ENCODE measurements at regions not wholly inside any gene's neighbourhood (a gene's known extent, or its start where the extent isn't known, plus 50 kb on each side); places are given as distances from the start of the nearest gene placed in this dataset.

GRCh38 chr3:71958533-71958932, 173.6 kb upstream of the PROK2 start:
- Histone ChIP-seq H3K27ac (ENCODE audit: insufficient read depth, low read length, poor library complexity, severe bottlenecking) (no peak overlapping the region), H3K4me3 (ENCODE audit: insufficient read depth, low read depth, low read length, poor library complexity, severe bottlenecking) (no peak overlapping the region), H3K9me3 (ENCODE audit: control insufficient read depth, low read length) (no peaks in the 10 kb centered on the region), H3K4me1 (ENCODE audit: control insufficient read depth, insufficient read depth, low read length, poor library complexity, severe bottlenecking) (no peaks in the 10 kb centered on the region), H3K27me3 (replicated peaks; ENCODE audit: control insufficient read depth, insufficient read depth, low read length, poor library complexity, severe bottlenecking) (no peaks in the 10 kb centered on the region), H3K36me3 (ENCODE audit: control insufficient read depth, insufficient read depth, low read length) (no peaks in the 10 kb centered on the region)
- no peak for DNase-seq

DNA sequence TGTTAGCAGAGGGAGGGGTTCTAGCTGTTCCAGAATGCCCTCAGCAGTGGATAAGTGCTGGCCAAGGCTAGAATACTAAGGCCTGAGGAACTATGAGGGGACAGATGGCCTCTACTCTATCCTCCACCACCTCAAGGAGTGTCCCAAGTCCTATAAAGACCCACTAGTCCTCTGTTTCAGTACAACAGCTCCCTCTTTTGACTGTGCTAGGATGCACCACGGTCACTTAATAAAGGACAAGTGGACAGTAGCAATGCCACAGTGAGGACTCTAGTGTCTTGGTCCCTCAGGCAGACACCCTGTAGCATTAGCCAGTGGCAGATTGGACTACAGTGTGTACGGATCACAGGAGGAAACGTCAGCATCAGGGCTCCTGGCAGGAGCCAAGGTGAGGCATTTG, 171.8 kb upstream of the PROK2 start:
- H3K4me1 ChIP-seq (ENCODE audit: control insufficient read depth, insufficient read depth, low read length, poor library complexity, severe bottlenecking): no peaks in the 10 kb centered on the region
- no peaks in the 10 kb centered on the region for H3K9me3 ChIP-seq (ENCODE audit: control insufficient read depth, low read length)
- no peak for DNase-seq
- H3K36me3 ChIP-seq (ENCODE audit: control insufficient read depth, insufficient read depth, low read length): no peaks in the 10 kb centered on the region
- H3K27ac ChIP-seq (ENCODE audit: insufficient read depth, low read length, poor library complexity, severe bottlenecking): no peak overlapping the region
- no peaks in the 10 kb centered on the region for H3K27me3 ChIP-seq (replicated peaks; ENCODE audit: control insufficient read depth, insufficient read depth, low read length, poor library complexity, severe bottlenecking)
- H3K4me3 ChIP-seq (ENCODE audit: insufficient read depth, low read depth, low read length, poor library complexity, severe bottlenecking): no peak overlapping the region

DNA sequence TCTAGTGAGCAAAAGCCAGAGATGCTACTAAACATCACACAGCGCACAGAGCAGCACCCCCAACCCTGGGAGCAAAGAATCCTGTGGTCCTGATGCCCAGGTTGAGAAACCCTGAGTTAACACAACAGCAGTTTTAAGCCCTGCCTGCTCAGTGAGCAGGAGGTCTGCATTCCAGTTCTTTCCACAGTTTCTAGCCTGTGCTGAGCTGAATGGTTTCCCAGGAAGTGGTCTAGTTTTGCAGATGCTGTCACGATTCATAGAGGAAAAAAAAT, 171.1 kb upstream of the PROK2 start:
- Histone ChIP-seq H3K4me3 (ENCODE audit: insufficient read depth, low read depth, low read length, poor library complexity, severe bottlenecking) (no peak overlapping the region), H3K27ac (ENCODE audit: insufficient read depth, low read length, poor library complexity, severe bottlenecking) (no peak overlapping the region), H3K9me3 (ENCODE audit: control insufficient read depth, low read length) (no peaks in the 10 kb centered on the region), H3K36me3 (ENCODE audit: control insufficient read depth, insufficient read depth, low read length) (no peaks in the 10 kb centered on the region), H3K27me3 (replicated peaks; ENCODE audit: control insufficient read depth, insufficient read depth, low read length, poor library complexity, severe bottlenecking) (no peaks in the 10 kb centered on the region), H3K4me1 (ENCODE audit: control insufficient read depth, insufficient read depth, low read length, poor library complexity, severe bottlenecking) (no peaks in the 10 kb centered on the region)
- DNase-seq: no peak

- Histone ChIP-seq H3K4me1 (ENCODE audit: control insufficient read depth, insufficient read depth, low read length, poor library complexity, severe bottlenecking) (no peaks in the 10 kb centered on the region), H3K27ac (ENCODE audit: insufficient read depth, low read length, poor library complexity, severe bottlenecking) (no peak overlapping the region), H3K27me3 (replicated peaks; ENCODE audit: control insufficient read depth, insufficient read depth, low read length, poor library complexity, severe bottlenecking) (no peaks in the 10 kb centered on the region), H3K36me3 (ENCODE audit: control insufficient read depth, insufficient read depth, low read length) (no peaks in the 10 kb centered on the region), H3K9me3 (ENCODE audit: control insufficient read depth, low read length) (no peaks in the 10 kb centered on the region), H3K4me3 (ENCODE audit: insufficient read depth, low read depth, low read length, poor library complexity, severe bottlenecking) (no peak overlapping the region)
- no peak for DNase-seq
These were observed 170.5 kb upstream of the PROK2 start for GRCh38 chr3:71955240-71956068.

- no peak for DNase-seq
These were observed 166.9 kb upstream of the PROK2 start for GRCh38 chr3:71951842-71952241.

GRCh38 chr3:71951361-71951760, 166.4 kb upstream of the PROK2 start:
- Histone ChIP-seq H3K36me3 (ENCODE audit: control insufficient read depth, insufficient read depth, low read length) (no peaks in the 10 kb centered on the region), H3K4me1 (ENCODE audit: control insufficient read depth, insufficient read depth, low read length, poor library complexity, severe bottlenecking) (no peaks in the 10 kb centered on the region), H3K27ac (ENCODE audit: insufficient read depth, low read length, poor library complexity, severe bottlenecking) (no peak overlapping the region), H3K4me3 (ENCODE audit: insufficient read depth, low read depth, low read length, poor library complexity, severe bottlenecking) (no peak overlapping the region), H3K27me3 (replicated peaks; ENCODE audit: control insufficient read depth, insufficient read depth, low read length, poor library complexity, severe bottlenecking) (no peaks in the 10 kb centered on the region), H3K9me3 (ENCODE audit: control insufficient read depth, low read length) (no peaks in the 10 kb centered on the region)
- no peak for DNase-seq

More at GRCh38 chr3:71951842-71952241, 166.9 kb upstream of the PROK2 start:
- no peaks in the 10 kb centered on the region for H3K36me3 ChIP-seq (ENCODE audit: control insufficient read depth, insufficient read depth, low read length)
- no peaks in the 10 kb centered on the region for H3K27me3 ChIP-seq (replicated peaks; ENCODE audit: control insufficient read depth, insufficient read depth, low read length, poor library complexity, severe bottlenecking)
- no peaks in the 10 kb centered on the region for H3K4me1 ChIP-seq (ENCODE audit: control insufficient read depth, insufficient read depth, low read length, poor library complexity, severe bottlenecking)
- H3K27ac ChIP-seq (ENCODE audit: insufficient read depth, low read length, poor library complexity, severe bottlenecking): no peak overlapping the region
- no peaks in the 10 kb centered on the region for H3K9me3 ChIP-seq (ENCODE audit: control insufficient read depth, low read length)
- H3K4me3 ChIP-seq (ENCODE audit: insufficient read depth, low read depth, low read length, poor library complexity, severe bottlenecking): no peak overlapping the region

DNA sequence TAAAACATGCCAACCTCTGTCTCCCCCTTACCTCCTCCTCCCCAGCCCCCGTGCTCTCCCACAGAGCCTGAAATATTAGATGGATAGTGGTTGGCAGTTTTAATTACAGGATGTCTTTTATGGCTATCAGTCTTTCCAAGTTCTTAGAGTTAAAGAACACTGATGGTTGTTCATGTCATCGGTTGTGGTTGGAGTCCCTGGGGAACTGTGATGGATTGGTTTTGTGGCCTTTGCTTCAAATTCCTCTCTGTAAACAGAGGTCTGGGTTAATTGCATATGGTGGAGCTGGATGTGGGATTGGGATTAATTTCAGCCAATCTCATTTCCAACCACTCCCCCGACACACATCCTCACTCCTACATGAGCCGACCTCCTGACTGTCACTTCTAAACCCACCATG, 164.5 kb upstream of the PROK2 start:
- Histone ChIP-seq H3K27ac (ENCODE audit: insufficient read depth, low read length, poor library complexity, severe bottlenecking) (no peak overlapping the region), H3K36me3 (ENCODE audit: control insufficient read depth, insufficient read depth, low read length) (no peaks in the 10 kb centered on the region), H3K4me1 (ENCODE audit: control insufficient read depth, insufficient read depth, low read length, poor library complexity, severe bottlenecking) (no peaks in the 10 kb centered on the region), H3K9me3 (ENCODE audit: control insufficient read depth, low read length) (no peaks in the 10 kb centered on the region), H3K27me3 (replicated peaks; ENCODE audit: control insufficient read depth, insufficient read depth, low read length, poor library complexity, severe bottlenecking) (no peaks in the 10 kb centered on the region), H3K4me3 (ENCODE audit: insufficient read depth, low read depth, low read length, poor library complexity, severe bottlenecking) (no peak overlapping the region)
- DNase-seq: no peak

- DNase-seq: no peak
- no peaks in the 10 kb centered on the region for H3K9me3 ChIP-seq (ENCODE audit: control insufficient read depth, low read length)
- no peaks in the 10 kb centered on the region for H3K27me3 ChIP-seq (replicated peaks; ENCODE audit: control insufficient read depth, insufficient read depth, low read length, poor library complexity, severe bottlenecking)
- H3K27ac ChIP-seq (ENCODE audit: insufficient read depth, low read length, poor library complexity, severe bottlenecking): no peak overlapping the region
- H3K36me3 ChIP-seq (ENCODE audit: control insufficient read depth, insufficient read depth, low read length): no peaks in the 10 kb centered on the region
- H3K4me1 ChIP-seq (ENCODE audit: control insufficient read depth, insufficient read depth, low read length, poor library complexity, severe bottlenecking): no peaks in the 10 kb centered on the region
- H3K4me3 ChIP-seq (ENCODE audit: insufficient read depth, low read depth, low read length, poor library complexity, severe bottlenecking): no peak overlapping the region
These were observed 159.6 kb upstream of the PROK2 start for GRCh38 chr3:71944482-71945065.

GRCh38 chr3:71942432-71943187, 157.7 kb upstream of the PROK2 start:
- H3K4me1 ChIP-seq (ENCODE audit: control insufficient read depth, insufficient read depth, low read length, poor library complexity, severe bottlenecking): no peaks in the 10 kb centered on the region
- H3K4me3 ChIP-seq (ENCODE audit: insufficient read depth, low read depth, low read length, poor library complexity, severe bottlenecking): no peak overlapping the region
- H3K27ac ChIP-seq (ENCODE audit: insufficient read depth, low read length, poor library complexity, severe bottlenecking): no peak overlapping the region
- no peak for DNase-seq
- no peaks in the 10 kb centered on the region for H3K36me3 ChIP-seq (ENCODE audit: control insufficient read depth, insufficient read depth, low read length)
- no peaks in the 10 kb centered on the region for H3K27me3 ChIP-seq (replicated peaks; ENCODE audit: control insufficient read depth, insufficient read depth, low read length, poor library complexity, severe bottlenecking)
- H3K9me3 ChIP-seq (ENCODE audit: control insufficient read depth, low read length): no peaks in the 10 kb centered on the region

GRCh38 chr3:71940486-71940885, 155.5 kb upstream of the PROK2 start:
- Histone ChIP-seq H3K36me3 (ENCODE audit: control insufficient read depth, insufficient read depth, low read length) (no peaks in the 10 kb centered on the region), H3K27me3 (replicated peaks; ENCODE audit: control insufficient read depth, insufficient read depth, low read length, poor library complexity, severe bottlenecking) (no peaks in the 10 kb centered on the region), H3K9me3 (ENCODE audit: control insufficient read depth, low read length) (no peaks in the 10 kb centered on the region), H3K4me1 (ENCODE audit: control insufficient read depth, insufficient read depth, low read length, poor library complexity, severe bottlenecking) (no peaks in the 10 kb centered on the region), H3K4me3 (ENCODE audit: insufficient read depth, low read depth, low read length, poor library complexity, severe bottlenecking) (no peak overlapping the region), H3K27ac (ENCODE audit: insufficient read depth, low read length, poor library complexity, severe bottlenecking) (no peak overlapping the region)
- DNase-seq: no peak
